Stomach (tissue), 4 donors: ENCODE measurements at regions not wholly inside any gene's neighbourhood (a gene's known extent, or its start where the extent isn't known, plus 50 kb on each side); places are given as distances from the start of the nearest gene placed in this dataset.

Experiments
- CTCF ChIP-seq, 7 experiments: fragments of 450-650 bp in 4 of 7; fragments of 200-600 bp in 3 of 7; sonication (generic) in 3 of 7; IDR thresholded peaks; one replicate each; pipeline ENCODE4 v1.5.1; 2016 to 2019; ENCODE audit warnings: antibody characterized with exemption in 7 of 7, control low read depth in 2 of 7, mild to moderate bottlenecking in 1 of 7
- POLR2A ChIP-seq, 4 donors: fragments of 450-650 bp; IDR thresholded peaks; one replicate each; pipeline ENCODE4 v1.6.1; 2016; ENCODE audit warnings: antibody characterized with exemption in 4 of 4, control low read depth in 2 of 4, mild to moderate bottlenecking in 1 of 4, moderate library complexity in 1 of 4

GRCh38 chr6:167689278-167689677, 137.4 kb upstream of the AFDN start:
- no peak for TF ChIP-seq POLR2A (IDR thresholded peaks at IDR 0.05)
- no peak for TF ChIP-seq CTCF (IDR thresholded peaks at IDR 0.05)
